Spleen (tissue), 7 donors: ENCODE measurements at regions not wholly inside any gene's neighbourhood (a gene's known extent, or its start where the extent isn't known, plus 50 kb on each side); places are given as distances from the start of the nearest gene placed in this dataset.

ENCODE experiments used
- POLR2A ChIP-seq, 3 donors: fragments of 450-650 bp; IDR thresholded peaks; one replicate each; pipeline ENCODE4 v1.5.1; 2017; ENCODE audit warnings: antibody characterized with exemption in 3 of 3, mild to moderate bottlenecking in 1 of 3
- TF ChIP-seq, protein P1 (sequence below), 11 experiments: fragments of 200-600 bp in 7 of 11; fragments of 450-650 bp in 4 of 11; sonication (generic) in 4 of 11; IDR thresholded peaks in 8 of 11; conservative IDR thresholded peaks in 3 of 11; 1 replicate in 7 of 11; 2 replicates in 4 of 11; pipeline versions ENCODE4 v1.4.0 to v1.8.0; 2016 to 2021; ENCODE audit warnings: antibody characterized with exemption in 11 of 11, inconsistent platforms in 4 of 11, mild to moderate bottlenecking in 1 of 11
- donor health status: DM: no; HTN: no; CAD: no; lungs with moderate emphysema.
- donor health status: DM: no; HTN: no; CAD: no.
- donor health status: DM: no; HTN: no; CAD: no.

DNA sequence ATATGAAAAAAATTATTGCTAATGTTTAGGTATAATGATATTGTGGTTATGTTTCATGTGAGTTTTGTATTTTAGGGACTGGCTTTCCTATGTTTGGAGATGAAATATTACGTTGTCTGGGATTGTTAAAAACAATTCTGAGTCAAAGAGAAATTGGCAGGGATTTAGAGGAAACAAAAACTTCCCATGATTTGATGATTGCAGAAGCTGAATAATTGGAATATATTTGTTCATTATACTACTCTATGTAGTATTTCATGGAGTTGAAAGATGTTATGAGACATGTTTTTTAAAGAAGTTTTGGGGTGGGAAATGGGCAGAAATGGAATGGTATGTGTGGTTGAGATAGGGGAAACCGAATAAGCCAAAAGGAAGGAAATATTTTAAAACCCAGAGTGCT, 1392.9 kb downstream of the EFNB2 start:
- no peak for TF ChIP-seq POLR2A (IDR thresholded peaks at IDR 0.05)
- TF ChIP-seq, protein P1, sequence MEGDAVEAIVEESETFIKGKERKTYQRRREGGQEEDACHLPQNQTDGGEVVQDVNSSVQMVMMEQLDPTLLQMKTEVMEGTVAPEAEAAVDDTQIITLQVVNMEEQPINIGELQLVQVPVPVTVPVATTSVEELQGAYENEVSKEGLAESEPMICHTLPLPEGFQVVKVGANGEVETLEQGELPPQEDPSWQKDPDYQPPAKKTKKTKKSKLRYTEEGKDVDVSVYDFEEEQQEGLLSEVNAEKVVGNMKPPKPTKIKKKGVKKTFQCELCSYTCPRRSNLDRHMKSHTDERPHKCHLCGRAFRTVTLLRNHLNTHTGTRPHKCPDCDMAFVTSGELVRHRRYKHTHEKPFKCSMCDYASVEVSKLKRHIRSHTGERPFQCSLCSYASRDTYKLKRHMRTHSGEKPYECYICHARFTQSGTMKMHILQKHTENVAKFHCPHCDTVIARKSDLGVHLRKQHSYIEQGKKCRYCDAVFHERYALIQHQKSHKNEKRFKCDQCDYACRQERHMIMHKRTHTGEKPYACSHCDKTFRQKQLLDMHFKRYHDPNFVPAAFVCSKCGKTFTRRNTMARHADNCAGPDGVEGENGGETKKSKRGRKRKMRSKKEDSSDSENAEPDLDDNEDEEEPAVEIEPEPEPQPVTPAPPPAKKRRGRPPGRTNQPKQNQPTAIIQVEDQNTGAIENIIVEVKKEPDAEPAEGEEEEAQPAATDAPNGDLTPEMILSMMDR (IDR thresholded peaks at IDR 0.05 in 8 of 11, conservative IDR thresholded peaks at IDR 0.05 in 3 of 11): no peak
